Astrocyte (in vitro differentiated cells and primary cell): ENCODE measurements at regions not wholly inside any gene's neighbourhood (a gene's known extent, or its start where the extent isn't known, plus 50 kb on each side); places are given as distances from the start of the nearest gene placed in this dataset.
A peak's percentile ranks its signal among the peaks of the same experiment; 100 is the strongest.

ENCODE experiments used
- DNase-seq: peaks from one replicate; pipeline ENCODE4 v3.0.0-alpha.2; 2010; ENCODE audit warnings: low read depth
- FAIRE-seq: peaks from 2 replicates; lab custom pipeline; 2011; peaks lifted over from hg19 to GRCh38; lab: Jason Lieb, UNC
- H2AFZ ChIP-seq: 2 replicates; pipeline ENCODE4 v1.6.0; 2012; ENCODE audit warnings: low read depth, low read length, inconsistent platforms
- H3K27ac ChIP-seq: 2 replicates; pipeline ENCODE4 v1.5.1; 2011; ENCODE audit warnings: low read depth, low read length, inconsistent platforms
- H3K27me3 ChIP-seq: 2 replicates; pipeline ENCODE4 v1.6.0; 2011; ENCODE audit warnings: low read length, inconsistent platforms; ENCODE audit not compliant: insufficient read depth
- H3K36me3 ChIP-seq: 2 replicates; pipeline ENCODE4 v1.5.1; 2011; ENCODE audit warnings: low read length, inconsistent platforms; ENCODE audit not compliant: insufficient read depth
- H3K4me1 ChIP-seq: 2 replicates; pipeline ENCODE4 v1.5.1; 2011; ENCODE audit warnings: low read length, inconsistent platforms; ENCODE audit not compliant: insufficient read depth
- H3K4me2 ChIP-seq: 2 replicates; pipeline ENCODE4 v1.6.0; 2012; ENCODE audit warnings: low read length, inconsistent platforms
- H3K4me3 ChIP-seq: 2 replicates; pipeline ENCODE4 v1.5.1; 2011; ENCODE audit warnings: low read depth, mild to moderate bottlenecking, low read length, inconsistent platforms; ENCODE audit not compliant: insufficient read depth
- H3K79me2 ChIP-seq: 2 replicates; pipeline ENCODE4 v1.6.0; 2012; ENCODE audit warnings: mild to moderate bottlenecking, low read length, inconsistent platforms; ENCODE audit not compliant: insufficient read depth
- H3K9ac ChIP-seq: 2 replicates; pipeline ENCODE4 v1.6.0; 2012; ENCODE audit warnings: mild to moderate bottlenecking, low read length, inconsistent platforms
- H3K9me3 ChIP-seq: 2 replicates; pipeline ENCODE4 v1.5.1; 2012; ENCODE audit warnings: low read depth, mild to moderate bottlenecking, low read length, inconsistent platforms; ENCODE audit not compliant: insufficient read depth
- H4K20me1 ChIP-seq: 2 replicates; pipeline ENCODE4 v1.6.0; 2012; ENCODE audit warnings: low read length, inconsistent platforms; ENCODE audit not compliant: insufficient read depth
- H3K27ac Mint-ChIP-seq: one replicate; pipeline ENCODE4 v1.8.0; 2021; ENCODE audit warnings: mild to moderate bottlenecking, mixed read lengths; ENCODE audit not compliant: unreplicated experiment
- H3K27me3 Mint-ChIP-seq: one replicate; pipeline ENCODE4 v1.8.0; 2021; ENCODE audit warnings: low read depth, mixed read lengths; ENCODE audit not compliant: unreplicated experiment
- H3K36me3 Mint-ChIP-seq: one replicate; pipeline ENCODE4 v1.8.0; 2021; ENCODE audit warnings: low read depth, mixed read lengths; ENCODE audit not compliant: unreplicated experiment
- H3K4me1 Mint-ChIP-seq: one replicate; pipeline ENCODE4 v1.8.0; 2021; ENCODE audit warnings: low read depth, mixed read lengths; ENCODE audit not compliant: unreplicated experiment
- H3K4me3 Mint-ChIP-seq: one replicate; pipeline ENCODE4 v1.8.0; 2021; ENCODE audit warnings: mild to moderate bottlenecking, moderate library complexity, mixed read lengths; ENCODE audit not compliant: unreplicated experiment
- H3K9me3 Mint-ChIP-seq: one replicate; pipeline ENCODE4 v1.8.0; 2021; ENCODE audit warnings: mild to moderate bottlenecking, mixed read lengths; ENCODE audit not compliant: unreplicated experiment
- CTCF ChIP-seq: IDR thresholded peaks from 2 replicates; pipeline ENCODE4 v1.5.1; 2011; ENCODE audit warnings: low read depth, mild to moderate bottlenecking, inconsistent platforms, low read length, moderate library complexity; ENCODE audit not compliant: insufficient read depth
- EZH2 ChIP-seq: IDR thresholded peaks from 2 replicates; pipeline ENCODE4 v1.6.1; 2012; ENCODE audit warnings: mild to moderate bottlenecking, low read length, inconsistent platforms; ENCODE audit not compliant: insufficient read depth

- peaks cover 2% of the 10 kb centered on the region for H3K4me1 Mint-ChIP-seq
- no peaks in the 10 kb centered on the region for H3K9me3 ChIP-seq
- no peak overlapping the region for H3K27ac Mint-ChIP-seq
- no peaks in the 10 kb centered on the region for H3K4me1 ChIP-seq
- H3K4me2 ChIP-seq = no peak overlapping the region
- H3K36me3 ChIP-seq = no peaks in the 10 kb centered on the region
- TF ChIP-seq CTCF (no peak), EZH2 (no peak)
- no peak for FAIRE-seq
- no peaks in the 10 kb centered on the region for H3K27me3 ChIP-seq
- H3K4me3 ChIP-seq = no peak overlapping the region
- no peaks in the 10 kb centered on the region for H3K36me3 Mint-ChIP-seq
- no peak overlapping the region for H3K27ac ChIP-seq
- no peaks in the 10 kb centered on the region for H3K79me2 ChIP-seq
- no peaks in the 10 kb centered on the region for H4K20me1 ChIP-seq
- no peak overlapping the region for H3K9ac ChIP-seq
- H3K9me3 Mint-ChIP-seq = peaks cover 2% of the 10 kb centered on the region
- no peak for DNase-seq
- peaks cover 11% of the 10 kb centered on the region for H3K27me3 Mint-ChIP-seq
- no peak overlapping the region for H3K4me3 Mint-ChIP-seq
- no peak overlapping the region for H2AFZ ChIP-seq
These were observed 385.6 kb downstream of the UQCRFS1 start for GRCh38 chr19:28827382-28827781.

- no peak for FAIRE-seq
- H3K27ac Mint-ChIP-seq = no peak overlapping the region
These were observed 389.5 kb downstream of the UQCRFS1 start for GRCh38 chr19:28823338-28823961.

More at GRCh38 chr19:28823338-28823961, 389.5 kb downstream of the UQCRFS1 start:
- Mint-ChIP-seq H3K27me3 (peaks cover 15% of the 10 kb centered on the region), H3K36me3 (no peaks in the 10 kb centered on the region), H3K4me1 (peaks cover 2% of the 10 kb centered on the region), H3K9me3 (peaks cover 4% of the 10 kb centered on the region), H3K4me3 (peak overlapping the region; percentile 2)
- Histone ChIP-seq H3K4me3 (no peak overlapping the region), H2AFZ (no peak overlapping the region), H3K79me2 (no peaks in the 10 kb centered on the region), H3K9me3 (peaks cover 7% of the 10 kb centered on the region), H3K27me3 (no peaks in the 10 kb centered on the region), H3K4me2 (no peak overlapping the region), H3K9ac (no peak overlapping the region), H3K27ac (no peak overlapping the region), H3K36me3 (no peaks in the 10 kb centered on the region), H3K4me1 (no peaks in the 10 kb centered on the region), H4K20me1 (no peaks in the 10 kb centered on the region)
- no peak for DNase-seq
- no peak for TF ChIP-seq EZH2
- TF ChIP-seq CTCF = no peak
